ENCODE measurements at regions not wholly inside any gene's neighbourhood (a gene's known extent, or its start where the extent isn't known, plus 50 kb on each side); places are given as distances from the start of the nearest gene placed in this dataset.

DNA sequence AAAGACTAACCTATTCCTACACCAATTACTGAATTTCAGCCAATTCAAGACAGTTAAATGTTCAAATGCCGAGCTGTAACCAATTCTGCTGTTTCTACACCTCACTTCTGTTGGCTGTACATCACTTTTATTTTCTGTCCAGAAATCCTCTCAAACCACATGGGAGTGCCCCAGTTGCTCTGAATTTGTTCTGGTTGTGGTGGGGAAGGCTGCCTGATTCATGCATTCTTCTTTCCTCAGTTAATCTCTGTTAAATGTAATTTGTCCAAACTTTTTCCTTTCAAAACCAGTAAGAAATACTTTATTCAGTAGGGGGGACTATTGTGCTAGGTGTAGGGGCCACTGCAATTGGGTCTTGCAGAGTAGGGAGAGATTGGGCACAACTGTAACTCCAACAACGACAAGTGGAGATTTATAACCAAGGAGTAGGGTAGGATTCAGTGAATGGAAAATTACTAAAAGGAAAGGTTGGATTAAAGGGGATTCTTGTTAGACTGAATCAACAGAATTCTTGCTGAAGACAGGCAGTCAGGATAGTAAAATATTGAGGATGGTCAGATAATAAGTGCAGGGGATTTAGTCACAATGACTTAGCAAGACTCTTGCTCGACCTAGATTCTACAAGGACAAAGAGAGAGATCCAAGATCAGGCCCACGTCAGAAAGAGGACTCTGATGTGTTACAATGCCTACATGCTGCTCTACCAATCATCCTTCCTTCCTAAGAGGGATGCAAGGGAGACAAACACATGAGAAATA lies 593.5 kb upstream of the FAT3 start:
- no peaks in the 10 kb centered on the region for H4K20me1 ChIP-seq (ENCODE audit: control insufficient read depth, insufficient read depth, low read depth, low read length)
- H3K4me2 ChIP-seq (ENCODE audit: low read length), result no peak overlapping the region
- no peak for TF ChIP-seq EZH2phosphoT487 (IDR thresholded peaks at IDR 0.05; ENCODE audit: borderline replicate concordance, low read length)
- TF ChIP-seq, protein P1, sequence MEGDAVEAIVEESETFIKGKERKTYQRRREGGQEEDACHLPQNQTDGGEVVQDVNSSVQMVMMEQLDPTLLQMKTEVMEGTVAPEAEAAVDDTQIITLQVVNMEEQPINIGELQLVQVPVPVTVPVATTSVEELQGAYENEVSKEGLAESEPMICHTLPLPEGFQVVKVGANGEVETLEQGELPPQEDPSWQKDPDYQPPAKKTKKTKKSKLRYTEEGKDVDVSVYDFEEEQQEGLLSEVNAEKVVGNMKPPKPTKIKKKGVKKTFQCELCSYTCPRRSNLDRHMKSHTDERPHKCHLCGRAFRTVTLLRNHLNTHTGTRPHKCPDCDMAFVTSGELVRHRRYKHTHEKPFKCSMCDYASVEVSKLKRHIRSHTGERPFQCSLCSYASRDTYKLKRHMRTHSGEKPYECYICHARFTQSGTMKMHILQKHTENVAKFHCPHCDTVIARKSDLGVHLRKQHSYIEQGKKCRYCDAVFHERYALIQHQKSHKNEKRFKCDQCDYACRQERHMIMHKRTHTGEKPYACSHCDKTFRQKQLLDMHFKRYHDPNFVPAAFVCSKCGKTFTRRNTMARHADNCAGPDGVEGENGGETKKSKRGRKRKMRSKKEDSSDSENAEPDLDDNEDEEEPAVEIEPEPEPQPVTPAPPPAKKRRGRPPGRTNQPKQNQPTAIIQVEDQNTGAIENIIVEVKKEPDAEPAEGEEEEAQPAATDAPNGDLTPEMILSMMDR (IDR thresholded peaks at IDR 0.05; ENCODE audit: low read depth, low read length, poor library complexity, severe bottlenecking), result no peak
- H3K79me2 ChIP-seq (ENCODE audit: control insufficient read depth, low read length), result no peaks in the 10 kb centered on the region
- H3K9me3 ChIP-seq (ENCODE audit: control insufficient read depth, insufficient read depth, low read length), result no peaks in the 10 kb centered on the region
- no peaks in the 10 kb centered on the region for H3K27me3 ChIP-seq (ENCODE audit: control insufficient read depth, low read length)
- H3K9me2 ChIP-seq (replicated peaks; ENCODE audit: control insufficient read depth, low read length), result no peaks in the 10 kb centered on the region
- no peaks in the 10 kb centered on the region for H3K36me3 ChIP-seq (ENCODE audit: control insufficient read depth, low read length)
- no peak overlapping the region for H3K27ac ChIP-seq (ENCODE audit: low read depth, low read length)
- no peaks in the 10 kb centered on the region for H3F3A ChIP-seq (ENCODE audit: control insufficient read depth, insufficient read depth)
- no peak overlapping the region for H3K4me3 ChIP-seq (ENCODE audit: low read length)
- no peaks in the 10 kb centered on the region for H3K4me1 ChIP-seq (ENCODE audit: control insufficient read depth, low read length)

DNA sequence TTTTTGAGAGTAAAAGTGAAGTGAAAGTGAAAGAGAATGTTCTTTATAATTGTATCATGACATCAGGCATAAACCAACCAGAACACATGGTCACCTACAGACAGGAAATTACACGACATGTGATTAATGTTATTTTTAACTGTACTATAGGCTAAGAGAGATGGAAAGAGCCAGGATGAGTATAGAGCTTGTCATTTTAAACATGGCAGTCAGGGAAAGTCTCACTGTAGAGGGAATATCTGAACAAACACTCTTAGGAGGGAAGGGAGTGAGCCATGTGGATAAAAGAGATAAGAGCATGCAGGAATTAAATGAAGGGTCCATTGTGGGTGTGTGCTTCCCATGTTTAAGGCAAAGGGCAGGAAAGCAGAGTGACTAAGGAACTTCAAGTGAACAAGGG lies 599.1 kb upstream of the FAT3 start:
- no peak for TF ChIP-seq EZH2phosphoT487 (IDR thresholded peaks at IDR 0.05; ENCODE audit: borderline replicate concordance, low read length)
- TF ChIP-seq, protein P1 (IDR thresholded peaks at IDR 0.05; ENCODE audit: low read depth, low read length, poor library complexity, severe bottlenecking), result no peak
- H3F3A ChIP-seq (ENCODE audit: control insufficient read depth, insufficient read depth), result no peaks in the 10 kb centered on the region
- no peaks in the 10 kb centered on the region for H3K9me2 ChIP-seq (replicated peaks; ENCODE audit: control insufficient read depth, low read length)

DNA sequence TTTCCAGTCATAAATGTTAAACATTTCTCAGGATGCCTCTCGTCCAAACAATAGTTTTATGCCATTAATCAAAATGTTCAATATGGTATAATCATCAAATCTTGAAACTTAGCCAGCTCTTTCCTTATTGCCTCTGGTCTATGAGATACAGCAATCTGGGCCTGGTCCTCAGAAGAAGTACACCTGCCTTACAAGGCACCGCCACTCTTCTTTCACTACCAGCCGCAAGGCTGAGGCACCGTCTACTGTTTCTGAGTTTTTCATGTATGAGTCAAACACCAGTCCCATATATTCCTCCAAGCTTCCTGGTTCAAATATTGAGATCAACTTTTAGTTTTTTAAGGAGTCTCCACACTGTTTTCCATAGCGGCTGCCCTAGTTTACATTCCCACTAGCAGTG lies 600.6 kb upstream of the FAT3 start:
- no peaks in the 10 kb centered on the region for H3F3A ChIP-seq (ENCODE audit: control insufficient read depth, insufficient read depth)

More for the DNA sequence above, 599.1 kb upstream of the FAT3 start:
- Histone ChIP-seq H4K20me1 (ENCODE audit: control insufficient read depth, insufficient read depth, low read depth, low read length) (no peaks in the 10 kb centered on the region), H3K27me3 (ENCODE audit: control insufficient read depth, low read length) (no peaks in the 10 kb centered on the region), H3K27ac (ENCODE audit: low read depth, low read length) (no peak overlapping the region), H3K9me3 (ENCODE audit: control insufficient read depth, insufficient read depth, low read length) (no peaks in the 10 kb centered on the region), H3K79me2 (ENCODE audit: control insufficient read depth, low read length) (no peaks in the 10 kb centered on the region), H3K4me1 (ENCODE audit: control insufficient read depth, low read length) (no peaks in the 10 kb centered on the region), H3K4me3 (ENCODE audit: low read length) (no peak overlapping the region), H3K36me3 (ENCODE audit: control insufficient read depth, low read length) (no peaks in the 10 kb centered on the region), H3K4me2 (ENCODE audit: low read length) (no peak overlapping the region)

More for the DNA sequence above, 600.6 kb upstream of the FAT3 start:
- H3K27ac ChIP-seq (ENCODE audit: low read depth, low read length), result no peak overlapping the region
- no peaks in the 10 kb centered on the region for H3K36me3 ChIP-seq (ENCODE audit: control insufficient read depth, low read length)
- TF ChIP-seq, protein P1 (IDR thresholded peaks at IDR 0.05; ENCODE audit: low read depth, low read length, poor library complexity, severe bottlenecking), result no peak
- TF ChIP-seq EZH2phosphoT487 (IDR thresholded peaks at IDR 0.05; ENCODE audit: borderline replicate concordance, low read length), result no peak
- no peaks in the 10 kb centered on the region for H3K9me3 ChIP-seq (ENCODE audit: control insufficient read depth, insufficient read depth, low read length)
- H3K79me2 ChIP-seq (ENCODE audit: control insufficient read depth, low read length), result no peaks in the 10 kb centered on the region
- no peaks in the 10 kb centered on the region for H4K20me1 ChIP-seq (ENCODE audit: control insufficient read depth, insufficient read depth, low read depth, low read length)
- no peaks in the 10 kb centered on the region for H3K9me2 ChIP-seq (replicated peaks; ENCODE audit: control insufficient read depth, low read length)
- no peaks in the 10 kb centered on the region for H3K27me3 ChIP-seq (ENCODE audit: control insufficient read depth, low read length)
- no peak overlapping the region for H3K4me2 ChIP-seq (ENCODE audit: low read length)
- H3K4me3 ChIP-seq (ENCODE audit: low read length), result no peak overlapping the region
- no peaks in the 10 kb centered on the region for H3K4me1 ChIP-seq (ENCODE audit: control insufficient read depth, low read length)

Data from DOHH2 (cell line).